ENCODE measurements at regions not wholly inside any gene's neighbourhood (a gene's known extent, or its start where the extent isn't known, plus 50 kb on each side); places are given as distances from the start of the nearest gene placed in this dataset.

GRCh38 chr12:127957001-127957660 is 309.8 kb upstream of the TMEM132C start:
- Mint-ChIP-seq H3K4me1 (no peaks in the 10 kb centered on the region), H3K4me3 (no peak overlapping the region), H3K9me3 (no peaks in the 10 kb centered on the region), H3K27me3 (ENCODE audit: insufficient read depth, low read depth) (no peaks in the 10 kb centered on the region), H3K27ac (no peak overlapping the region), H3K36me3 (no peaks in the 10 kb centered on the region)
- Histone ChIP-seq H3K36me3 (no peaks in the 10 kb centered on the region), H3K4me1 (no peaks in the 10 kb centered on the region), H3K4me2 (no peak overlapping the region), H3K9me3 (ENCODE audit: low read depth) (no peaks in the 10 kb centered on the region), H3K27ac (no peak overlapping the region), H3K79me2 (ENCODE audit: low read depth) (no peaks in the 10 kb centered on the region), H4K20me1 (ENCODE audit: low read depth) (no peaks in the 10 kb centered on the region), H3K4me3 (no peak overlapping the region), H3K27me3 (no peaks in the 10 kb centered on the region), H2AFZ (replicated peaks) (no peak overlapping the region), H3F3A (ENCODE audit: low read depth) (no peaks in the 10 kb centered on the region), H3K9ac (no peak overlapping the region)
- TF ChIP-seq CTCF (IDR thresholded peaks at IDR 0.05) (no peak), EZH2phosphoT487 (IDR thresholded peaks at IDR 0.05) (no peak), EZH2 (IDR thresholded peaks at IDR 0.05) (no peak)
- DNase-seq (ENCODE audit: low spot score) = no peak

GRCh38 chr12:127962303-127962702 is 304.7 kb upstream of the TMEM132C start:
- DNase-seq (ENCODE audit: low spot score) = no peak
- Histone ChIP-seq H3K4me3 (no peak overlapping the region), H3K9me3 (ENCODE audit: low read depth) (no peaks in the 10 kb centered on the region), H3F3A (ENCODE audit: low read depth) (no peaks in the 10 kb centered on the region), H3K36me3 (no peaks in the 10 kb centered on the region), H3K9ac (no peak overlapping the region), H2AFZ (replicated peaks) (no peak overlapping the region), H4K20me1 (ENCODE audit: low read depth) (no peaks in the 10 kb centered on the region), H3K27me3 (no peaks in the 10 kb centered on the region), H3K79me2 (ENCODE audit: low read depth) (no peaks in the 10 kb centered on the region), H3K4me2 (no peak overlapping the region), H3K27ac (no peak overlapping the region), H3K4me1 (no peaks in the 10 kb centered on the region)
- H3K4me1 Mint-ChIP-seq = no peaks in the 10 kb centered on the region
- no peak overlapping the region for H3K4me3 Mint-ChIP-seq
- no peaks in the 10 kb centered on the region for H3K27me3 Mint-ChIP-seq (ENCODE audit: insufficient read depth, low read depth)
- no peaks in the 10 kb centered on the region for H3K36me3 Mint-ChIP-seq
- no peak overlapping the region for H3K27ac Mint-ChIP-seq
- TF ChIP-seq CTCF (IDR thresholded peaks at IDR 0.05) = no peak
- no peak for TF ChIP-seq EZH2 (IDR thresholded peaks at IDR 0.05)
- no peak for TF ChIP-seq EZH2phosphoT487 (IDR thresholded peaks at IDR 0.05)
- peaks cover 5% of the 10 kb centered on the region for H3K9me3 Mint-ChIP-seq

GRCh38 chr12:127963933-127964332 is 303.0 kb upstream of the TMEM132C start:
- Mint-ChIP-seq H3K4me1 (no peaks in the 10 kb centered on the region), H3K27ac (no peak overlapping the region), H3K27me3 (ENCODE audit: insufficient read depth, low read depth) (no peaks in the 10 kb centered on the region), H3K9me3 (peaks cover 11% of the 10 kb centered on the region), H3K36me3 (no peaks in the 10 kb centered on the region), H3K4me3 (no peak overlapping the region)
- no peaks in the 10 kb centered on the region for H3K36me3 ChIP-seq
- no peaks in the 10 kb centered on the region for H4K20me1 ChIP-seq (ENCODE audit: low read depth)
- no peak overlapping the region for H3K27ac ChIP-seq
- H3K4me1 ChIP-seq = no peaks in the 10 kb centered on the region
- H3K4me3 ChIP-seq = no peak overlapping the region
- H3K4me2 ChIP-seq = no peak overlapping the region
- no peaks in the 10 kb centered on the region for H3F3A ChIP-seq (ENCODE audit: low read depth)
- H3K27me3 ChIP-seq = no peaks in the 10 kb centered on the region
- TF ChIP-seq EZH2phosphoT487 (IDR thresholded peaks at IDR 0.05) = no peak
- TF ChIP-seq CTCF (IDR thresholded peaks at IDR 0.05) = no peak
- TF ChIP-seq EZH2 (IDR thresholded peaks at IDR 0.05) = no peak
- H3K9me3 ChIP-seq (ENCODE audit: low read depth) = no peaks in the 10 kb centered on the region
- DNase-seq (ENCODE audit: low spot score) = no peak
- H3K9ac ChIP-seq = no peak overlapping the region
- no peaks in the 10 kb centered on the region for H3K79me2 ChIP-seq (ENCODE audit: low read depth)
- H2AFZ ChIP-seq (replicated peaks) = no peak overlapping the region
